ENCODE measurements at regions not wholly inside any gene's neighbourhood (a gene's known extent, or its start where the extent isn't known, plus 50 kb on each side); places are given as distances from the start of the nearest gene placed in this dataset.

- Histone ChIP-seq H3K4me1 (ENCODE audit: low read depth, poor library complexity, severe bottlenecking) (no peaks in the 10 kb centered on the region), H3K27me3 (ENCODE audit: insufficient read depth, low read depth) (no peaks in the 10 kb centered on the region), H3K36me3 (ENCODE audit: insufficient read depth) (no peaks in the 10 kb centered on the region; the same call in 1 of the 2 replicates), H2AFZ (ENCODE audit: low read depth) (no peak overlapping the region), H3K4me2 (no peak overlapping the region), H4K20me1 (ENCODE audit: insufficient read depth) (no peaks in the 10 kb centered on the region), H3K79me2 (ENCODE audit: insufficient read depth, low read depth) (no peaks in the 10 kb centered on the region), H3K9ac (no peak overlapping the region), H3K4me3 (IDR thresholded peaks at IDR 0.05; ENCODE audit: insufficient read depth, low read depth, low read length) (no peak overlapping the region), H3K27ac (no peak overlapping the region)
- TF ChIP-seq CTCF (conservative IDR thresholded peaks at IDR 0.05; ENCODE audit: low read depth, low read length) = no peak
Measured at GRCh38 chr4:12399781-12400180, 971.1 kb upstream of the HS3ST1 start.

GRCh38 chr4:12393631-12394262 is 965.1 kb upstream of the HS3ST1 start:
- H3K4me2 ChIP-seq = no peak overlapping the region
- TF ChIP-seq CTCF (conservative IDR thresholded peaks at IDR 0.05; ENCODE audit: low read depth, low read length) = no peak
- H4K20me1 ChIP-seq (ENCODE audit: insufficient read depth) = no peaks in the 10 kb centered on the region

GRCh38 chr4:12389604-12390003 is 960.9 kb upstream of the HS3ST1 start:
- no peak for TF ChIP-seq CTCF (conservative IDR thresholded peaks at IDR 0.05; ENCODE audit: low read depth, low read length)
- Histone ChIP-seq H3K4me1 (ENCODE audit: low read depth, poor library complexity, severe bottlenecking) (no peaks in the 10 kb centered on the region), H3K36me3 (ENCODE audit: insufficient read depth) (no peaks in the 10 kb centered on the region), H3K4me3 (IDR thresholded peaks at IDR 0.05; ENCODE audit: insufficient read depth, low read depth, low read length) (no peak overlapping the region), H3K9ac (no peak overlapping the region), H2AFZ (ENCODE audit: low read depth) (no peak overlapping the region), H3K27ac (no peak overlapping the region), H3K27me3 (ENCODE audit: insufficient read depth, low read depth) (no peaks in the 10 kb centered on the region), H4K20me1 (ENCODE audit: insufficient read depth) (no peaks in the 10 kb centered on the region), H3K4me2 (no peak overlapping the region), H3K79me2 (ENCODE audit: insufficient read depth, low read depth) (no peaks in the 10 kb centered on the region)

More at GRCh38 chr4:12393631-12394262, 965.1 kb upstream of the HS3ST1 start:
- no peak overlapping the region for H2AFZ ChIP-seq (ENCODE audit: low read depth)
- no peak overlapping the region for H3K27ac ChIP-seq
- no peaks in the 10 kb centered on the region for H3K36me3 ChIP-seq (ENCODE audit: insufficient read depth)
- no peak overlapping the region for H3K9ac ChIP-seq
- no peaks in the 10 kb centered on the region for H3K27me3 ChIP-seq (ENCODE audit: insufficient read depth, low read depth)
- H3K4me1 ChIP-seq (ENCODE audit: low read depth, poor library complexity, severe bottlenecking) = no peaks in the 10 kb centered on the region
- no peak overlapping the region for H3K4me3 ChIP-seq (IDR thresholded peaks at IDR 0.05; ENCODE audit: insufficient read depth, low read depth, low read length)
- H3K79me2 ChIP-seq (ENCODE audit: insufficient read depth, low read depth) = no peaks in the 10 kb centered on the region

- Histone ChIP-seq H3K4me2 (no peak overlapping the region), H3K79me2 (ENCODE audit: insufficient read depth, low read depth) (no peaks in the 10 kb centered on the region), H3K27ac (no peak overlapping the region), H3K9ac (no peak overlapping the region), H3K27me3 (ENCODE audit: insufficient read depth, low read depth) (no peaks in the 10 kb centered on the region), H2AFZ (ENCODE audit: low read depth) (no peak overlapping the region), H3K4me1 (ENCODE audit: low read depth, poor library complexity, severe bottlenecking) (no peaks in the 10 kb centered on the region), H4K20me1 (ENCODE audit: insufficient read depth) (no peaks in the 10 kb centered on the region), H3K36me3 (ENCODE audit: insufficient read depth) (no peaks in the 10 kb centered on the region), H3K4me3 (IDR thresholded peaks at IDR 0.05; ENCODE audit: insufficient read depth, low read depth, low read length) (no peak overlapping the region)
- TF ChIP-seq CTCF (conservative IDR thresholded peaks at IDR 0.05; ENCODE audit: low read depth, low read length) = no peak
Measured at GRCh38 chr4:12382567-12382966, 953.9 kb upstream of the HS3ST1 start.

All from KMS-11 (cell line).